ENCODE measurements at regions not wholly inside any gene's neighbourhood (a gene's known extent, or its start where the extent isn't known, plus 50 kb on each side); places are given as distances from the start of the nearest gene placed in this dataset.

DNA sequence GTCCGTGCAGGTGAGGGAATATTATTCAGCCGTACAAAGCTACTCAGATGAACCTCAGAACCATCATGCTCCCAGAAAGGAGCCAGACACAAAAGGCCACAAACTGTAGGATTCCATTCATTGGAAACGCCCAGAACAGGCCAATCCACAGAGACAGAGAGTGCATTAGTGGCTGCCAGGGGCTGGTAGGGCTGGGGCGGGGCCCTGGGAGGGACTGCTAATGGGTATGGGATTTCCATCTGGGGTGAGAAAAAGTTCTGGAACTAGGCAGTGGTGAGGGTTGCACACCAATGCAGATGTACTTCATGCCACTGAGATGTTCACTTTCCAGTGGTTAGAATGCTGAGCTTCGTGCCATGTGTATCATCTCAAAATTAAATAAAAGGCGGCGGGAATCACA lies 101.1 kb downstream of the RFLNA start:
- H3K36me3 Mint-ChIP-seq (ENCODE audit: insufficient read depth in 1 of 3, low read depth in 3 of 3): peaks cover 18 to 75% (median 52%) of the 10 kb centered on the region in 3 experiments; a peak in 6 of 7 replicates
- no peaks in the 10 kb centered on the region for H3K79me1 ChIP-seq (ENCODE audit: insufficient read depth, low read depth, low read length, poor library complexity, severe bottlenecking)
- no peak overlapping the region for H3K4me3 Mint-ChIP-seq
- H2BK20ac ChIP-seq (ENCODE audit: low read depth, low read length, poor library complexity, severe bottlenecking): no peak overlapping the region
- TF ChIP-seq CTCF (conservative IDR thresholded peaks at IDR 0.05): no peak
- H3K27me3 Mint-ChIP-seq (ENCODE audit: low read depth): no peaks in the 10 kb centered on the region
- no peak overlapping the region for H4K91ac ChIP-seq (ENCODE audit: insufficient read length, low read depth, low read length)
- H3K4me2 ChIP-seq (ENCODE audit: insufficient read depth, insufficient read length, low read length): no peak overlapping the region
- H3K27me3 ChIP-seq (ENCODE audit: insufficient read depth, low read length): no peaks in the 10 kb centered on the region
- H3K18ac ChIP-seq (ENCODE audit: insufficient read length, low read depth, low read length): no peak overlapping the region
- H3K23me2 ChIP-seq (ENCODE audit: insufficient read length, low read depth, low read length, poor library complexity, severe bottlenecking): no peaks in the 10 kb centered on the region
- no peaks in the 10 kb centered on the region for H3K4me1 ChIP-seq (ENCODE audit: insufficient read depth, low read length)
- H3K9me3 Mint-ChIP-seq: no peaks in the 10 kb centered on the region
- H2BK15ac ChIP-seq (ENCODE audit: low read depth, low read length): no peak overlapping the region
- H2AFZ ChIP-seq (ENCODE audit: low read length): no peak overlapping the region
- no peak overlapping the region for H4K5ac ChIP-seq (ENCODE audit: insufficient read length, low read depth, low read length)
- H3K27ac Mint-ChIP-seq: peak overlapping the region in 2 of 3 experiments; percentile 35 to 85; a peak in 2 of 7 replicates
- H4K8ac ChIP-seq (replicated peaks; ENCODE audit: insufficient read length, low read depth, low read length): no peak overlapping the region
- H3K27ac ChIP-seq (ENCODE audit: insufficient read length, low read depth, low read length): no peak overlapping the region
- H3K23ac ChIP-seq (ENCODE audit: insufficient read length, low read depth, low read length): no peak overlapping the region
- H2BK120ac ChIP-seq (ENCODE audit: low read depth, low read length, poor library complexity, severe bottlenecking): no peak overlapping the region
- no peak for DNase-seq
- H3K56ac ChIP-seq (ENCODE audit: insufficient read length, low read depth, low read length): no peak overlapping the region
- H3T11ph ChIP-seq (ENCODE audit: low read length): no peak overlapping the region
- no CpG with 5 or more reads among the region's 7 CpGs for WGBS (ENCODE audit: extremely low coverage, insufficient read length, low lambda C conversion rate)
- no peak overlapping the region for H3K9ac ChIP-seq (ENCODE audit: extremely low read depth, insufficient read length, low read length)
- no peaks in the 10 kb centered on the region for H4K20me1 ChIP-seq (ENCODE audit: control insufficient read depth, insufficient read depth, insufficient read length)
- H2BK5ac ChIP-seq (ENCODE audit: insufficient read length, low read length): no peak overlapping the region
- no peak overlapping the region for H3K14ac ChIP-seq (ENCODE audit: insufficient read depth, low read length)
- no peak overlapping the region for H2AK5ac ChIP-seq (ENCODE audit: insufficient read length, low read length)
- H3K79me2 ChIP-seq (ENCODE audit: insufficient read depth, low read length): no peaks in the 10 kb centered on the region
- no peak overlapping the region for H2BK12ac ChIP-seq (ENCODE audit: insufficient read length, low read depth, low read length)
- no peak overlapping the region for H3K4ac ChIP-seq (ENCODE audit: low read depth, low read length)
- H3K9me3 ChIP-seq (ENCODE audit: control insufficient read depth, low read depth, low read length): no peaks in the 10 kb centered on the region
- peaks cover 15 to 32% of the 10 kb centered on the region in 2 experiments for H3K4me1 Mint-ChIP-seq

Data from H9 (cell line).